WERI-Rb-1 (cell line): ENCODE measurements at regions not wholly inside any gene's neighbourhood (a gene's known extent, or its start where the extent isn't known, plus 50 kb on each side); places are given as distances from the start of the nearest gene placed in this dataset.

Experiments
- DNase-seq: peaks from one replicate; pipeline ENCODE4 v3.0.0-alpha.2; 2020
- H3K27ac ChIP-seq: fragments of 250-450 bp; sonication (Bioruptor Pico); 2 replicates; pipeline ENCODE4 v1.5.1; 2020; ENCODE audit warnings: mild to moderate bottlenecking, moderate library complexity
- H3K27me3 ChIP-seq: fragments of 250-450 bp; sonication (Bioruptor Pico); 2 replicates; pipeline ENCODE4 v1.5.1; 2021; ENCODE audit warnings: mild to moderate bottlenecking, low read depth, moderate library complexity; ENCODE audit not compliant: insufficient read depth, severe bottlenecking
- H3K36me3 ChIP-seq: fragments of 250-450 bp; sonication (Bioruptor Pico); 2 replicates; pipeline ENCODE4 v1.5.1; 2020; ENCODE audit warnings: mild to moderate bottlenecking, moderate library complexity
- H3K4me3 ChIP-seq: 2 replicates; pipeline ENCODE4 v1.5.1; 2011; ENCODE audit warnings: low read depth, mild to moderate bottlenecking, control low read depth, low read length
- H3K9me3 ChIP-seq: fragments of 250-450 bp; sonication (Bioruptor Pico); 2 replicates; pipeline ENCODE4 v1.5.1; 2021; ENCODE audit warnings: mild to moderate bottlenecking, moderate library complexity; ENCODE audit not compliant: severe bottlenecking
- CTCF ChIP-seq: IDR thresholded peaks from 2 replicates; pipeline ENCODE4 v1.5.1; 2011; ENCODE audit warnings: low read depth, mild to moderate bottlenecking, control low read depth, inconsistent platforms, low read length

GRCh38 chr2:208570851-208571763 lies 164.5 kb downstream of the PTH2R start:
- DNase-seq = no peak
- 0 out of 2 replicates have a peak, but pooled peaks have one; percentile 8 for TF ChIP-seq CTCF
- Histone ChIP-seq H3K4me3 (no peak overlapping the region), H3K27ac (no peak overlapping the region), H3K9me3 (no peaks in the 10 kb centered on the region), H3K36me3 (no peaks in the 10 kb centered on the region), H3K27me3 (no peaks in the 10 kb centered on the region)

- no peaks in the 10 kb centered on the region for H3K36me3 ChIP-seq
- H3K9me3 ChIP-seq = no peaks in the 10 kb centered on the region
- no peak for TF ChIP-seq CTCF
- DNase-seq = no peak
- H3K27me3 ChIP-seq = no peaks in the 10 kb centered on the region
- no peak overlapping the region for H3K4me3 ChIP-seq
- no peak overlapping the region for H3K27ac ChIP-seq
Observed at GRCh38 chr2:208571764-208572131, 165.2 kb downstream of the PTH2R start.

GRCh38 chr2:208573569-208573968 lies 167.0 kb downstream of the PTH2R start:
- no peak for TF ChIP-seq CTCF
- Histone ChIP-seq H3K4me3 (no peak overlapping the region), H3K36me3 (no peaks in the 10 kb centered on the region), H3K9me3 (no peaks in the 10 kb centered on the region), H3K27ac (no peak overlapping the region), H3K27me3 (no peaks in the 10 kb centered on the region)
- DNase-seq = no peak

GRCh38 chr2:208579678-208580077 lies 173.1 kb downstream of the PTH2R start:
- no peak overlapping the region for H3K27ac ChIP-seq
- no peak for DNase-seq
- H3K27me3 ChIP-seq = no peaks in the 10 kb centered on the region
- TF ChIP-seq CTCF = no peak
- no peaks in the 10 kb centered on the region for H3K9me3 ChIP-seq
- H3K36me3 ChIP-seq = no peaks in the 10 kb centered on the region
- no peak overlapping the region for H3K4me3 ChIP-seq

- no peak overlapping the region for H3K4me3 ChIP-seq
- H3K9me3 ChIP-seq = no peaks in the 10 kb centered on the region
- H3K36me3 ChIP-seq = no peaks in the 10 kb centered on the region
- H3K27ac ChIP-seq = peak overlapping the region; percentile 57
- no peaks in the 10 kb centered on the region for H3K27me3 ChIP-seq
- no peak for TF ChIP-seq CTCF
- DNase-seq = peak; percentile 49
Observed at GRCh38 chr2:208584378-208584985, 177.9 kb downstream of the PTH2R start.
